Astrocyte of the cerebellum (primary cell): ENCODE measurements at regions not wholly inside any gene's neighbourhood (a gene's known extent, or its start where the extent isn't known, plus 50 kb on each side); places are given as distances from the start of the nearest gene placed in this dataset.

Experiments
- DNase-seq: peaks from one replicate; pipeline ENCODE4 v3.0.0-alpha.2; 2011; ENCODE audit warnings: low read depth
- H3K4me3 ChIP-seq: 2 replicates; pipeline ENCODE4 v1.5.1; 2011; ENCODE audit warnings: mild to moderate bottlenecking, low read depth, low read length, moderate library complexity
- in situ Hi-C: cut with HindIII; loops from 2 replicates; pipeline ENCODE4 v1.10.0; 2017; ENCODE audit warnings: low sequenced_read_pairs
- TF ChIP-seq, protein P1 (sequence below): IDR thresholded peaks from 2 replicates; pipeline ENCODE4 v1.5.1; 2012; ENCODE audit warnings: low read length, low read depth, moderate library complexity, mild to moderate bottlenecking; ENCODE audit errors: missing control alignments

DNA sequence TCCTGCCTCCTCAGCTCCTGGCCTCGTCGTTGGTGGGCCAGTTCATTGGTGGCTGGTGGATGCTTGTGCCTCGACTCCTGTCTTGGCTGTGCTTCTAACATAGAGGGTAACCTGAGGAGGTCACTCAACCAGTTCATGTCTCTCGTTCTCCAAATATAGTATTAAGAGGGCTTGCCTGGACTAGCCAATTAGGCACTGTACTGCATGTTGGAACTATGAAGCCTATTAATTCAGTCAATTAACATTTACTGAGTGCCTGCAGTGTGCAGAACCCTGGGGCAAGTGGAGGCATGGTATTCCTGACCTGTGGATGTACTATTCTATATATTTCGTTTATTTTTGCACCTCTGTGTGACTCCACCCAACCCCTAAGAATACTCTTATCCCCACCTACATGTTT, 89.9 kb upstream of the PELI1 start:
- no peak overlapping the region for H3K4me3 ChIP-seq
- TF ChIP-seq, protein P1, sequence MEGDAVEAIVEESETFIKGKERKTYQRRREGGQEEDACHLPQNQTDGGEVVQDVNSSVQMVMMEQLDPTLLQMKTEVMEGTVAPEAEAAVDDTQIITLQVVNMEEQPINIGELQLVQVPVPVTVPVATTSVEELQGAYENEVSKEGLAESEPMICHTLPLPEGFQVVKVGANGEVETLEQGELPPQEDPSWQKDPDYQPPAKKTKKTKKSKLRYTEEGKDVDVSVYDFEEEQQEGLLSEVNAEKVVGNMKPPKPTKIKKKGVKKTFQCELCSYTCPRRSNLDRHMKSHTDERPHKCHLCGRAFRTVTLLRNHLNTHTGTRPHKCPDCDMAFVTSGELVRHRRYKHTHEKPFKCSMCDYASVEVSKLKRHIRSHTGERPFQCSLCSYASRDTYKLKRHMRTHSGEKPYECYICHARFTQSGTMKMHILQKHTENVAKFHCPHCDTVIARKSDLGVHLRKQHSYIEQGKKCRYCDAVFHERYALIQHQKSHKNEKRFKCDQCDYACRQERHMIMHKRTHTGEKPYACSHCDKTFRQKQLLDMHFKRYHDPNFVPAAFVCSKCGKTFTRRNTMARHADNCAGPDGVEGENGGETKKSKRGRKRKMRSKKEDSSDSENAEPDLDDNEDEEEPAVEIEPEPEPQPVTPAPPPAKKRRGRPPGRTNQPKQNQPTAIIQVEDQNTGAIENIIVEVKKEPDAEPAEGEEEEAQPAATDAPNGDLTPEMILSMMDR = no peak
- in situ Hi-C loops = no loop called here
- DNase-seq = no peak

DNA sequence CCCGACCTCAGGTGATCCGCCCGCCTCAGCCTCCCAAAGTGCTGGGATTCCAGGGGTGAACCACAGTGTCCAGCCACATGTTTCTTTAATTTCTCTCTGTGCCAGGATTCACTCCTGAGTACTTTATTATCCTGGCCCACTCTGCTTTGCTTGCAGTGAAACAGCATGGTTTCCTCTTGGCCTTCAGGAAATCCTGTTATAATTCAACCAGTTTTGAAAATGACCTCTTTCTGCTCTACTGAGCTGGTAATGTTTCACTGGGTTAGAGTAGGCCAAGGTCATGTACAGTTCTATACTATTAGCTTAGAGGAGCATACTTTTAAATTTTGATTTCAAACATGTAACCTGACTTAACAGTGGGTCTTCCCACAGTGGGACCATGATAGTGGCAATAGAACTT, 90.6 kb upstream of the PELI1 start:
- no peak overlapping the region for H3K4me3 ChIP-seq
- in situ Hi-C loops = no loop called here
- DNase-seq = no peak
- TF ChIP-seq, protein P1 = no peak

DNA sequence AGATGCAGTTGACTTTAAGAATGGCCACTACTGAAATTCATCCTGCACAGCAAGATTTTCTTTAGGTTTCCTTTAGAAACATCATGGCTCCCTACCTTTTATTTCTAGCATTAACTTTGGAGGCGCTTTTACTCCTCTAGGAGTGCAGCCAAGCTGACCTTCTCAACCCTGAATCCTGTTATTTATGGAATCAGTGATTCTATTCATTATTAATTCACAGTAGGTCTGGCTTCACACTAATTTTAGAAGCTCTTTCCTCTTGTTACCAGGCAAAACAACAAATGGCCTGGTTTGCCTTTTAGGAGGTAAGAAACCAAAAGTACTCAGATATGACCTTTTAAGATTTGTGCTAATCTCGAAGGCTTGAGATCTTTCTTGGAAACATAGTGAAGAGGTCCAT, 93.0 kb upstream of the PELI1 start:
- no peak overlapping the region for H3K4me3 ChIP-seq
- DNase-seq = no peak
- TF ChIP-seq, protein P1 = no peak
- in situ Hi-C loops = no loop called here

DNA sequence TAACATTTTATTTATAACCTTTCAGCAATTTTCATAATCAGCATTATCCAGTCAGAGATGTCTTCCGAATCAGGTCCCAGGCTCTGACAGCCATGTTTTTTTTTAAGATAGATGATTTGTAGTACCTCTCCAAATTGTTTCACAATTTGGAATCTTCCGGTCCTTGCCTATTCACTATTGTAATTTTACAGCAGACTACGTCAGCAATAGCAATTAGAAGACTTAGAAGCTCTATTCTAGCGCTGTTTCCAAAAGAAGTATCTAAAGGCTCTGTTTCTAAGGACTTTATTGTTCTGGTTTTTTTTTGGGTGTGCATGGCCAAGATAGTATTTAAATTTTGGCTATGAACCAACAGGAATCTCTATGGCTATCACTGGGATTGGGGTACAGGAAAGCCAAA, 94.6 kb upstream of the PELI1 start:
- in situ Hi-C loops = no loop called here
- TF ChIP-seq, protein P1 = no peak
- no peak for DNase-seq
- no peak overlapping the region for H3K4me3 ChIP-seq

DNA sequence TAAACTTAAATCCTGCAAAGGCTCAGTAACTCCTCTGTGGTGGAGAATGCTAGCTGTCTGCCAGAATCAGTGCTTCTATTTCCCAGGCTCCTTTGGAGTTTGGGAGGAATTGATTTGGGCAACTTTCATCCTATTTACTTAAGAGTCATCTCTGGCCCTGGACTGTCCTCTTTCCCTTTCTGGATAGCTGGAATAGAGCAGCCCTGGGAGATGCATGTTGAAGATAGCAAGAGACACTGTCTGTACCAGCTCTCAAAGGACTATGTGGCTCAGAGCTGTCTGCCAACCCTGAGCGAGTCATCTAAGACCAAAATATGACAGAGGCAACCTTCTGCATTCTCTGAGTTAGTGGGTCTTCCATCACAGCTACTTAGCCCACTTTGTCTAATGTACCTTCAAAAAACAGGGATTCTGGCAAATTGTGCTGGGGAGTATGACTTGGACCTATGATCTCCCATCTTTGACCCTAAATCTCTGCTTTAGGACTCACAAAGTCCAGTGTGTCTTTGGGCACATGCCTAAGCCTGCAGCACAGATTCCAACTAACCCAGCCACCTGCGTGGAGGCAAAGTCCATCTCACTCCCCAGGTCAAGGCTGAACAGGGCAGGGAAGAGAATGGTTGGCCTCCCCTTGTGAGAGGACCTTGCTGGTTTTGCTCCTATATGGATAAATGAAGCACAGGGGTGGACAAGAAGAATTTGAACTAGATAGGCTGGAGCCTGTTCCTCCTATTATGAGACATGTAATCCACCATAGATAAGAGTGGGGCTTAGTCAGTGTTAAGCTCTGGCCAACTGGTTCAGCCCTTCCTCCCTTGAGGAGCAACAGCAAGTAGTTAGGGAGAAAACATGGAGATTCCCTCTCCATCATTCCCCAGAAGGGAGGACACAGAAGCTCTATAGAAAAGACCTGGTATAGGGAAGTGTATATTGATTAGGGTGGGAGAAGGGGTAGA, 99.1 kb upstream of the PELI1 start:
- TF ChIP-seq, protein P1 = no peak
- in situ Hi-C loops = no loop called here

DNA sequence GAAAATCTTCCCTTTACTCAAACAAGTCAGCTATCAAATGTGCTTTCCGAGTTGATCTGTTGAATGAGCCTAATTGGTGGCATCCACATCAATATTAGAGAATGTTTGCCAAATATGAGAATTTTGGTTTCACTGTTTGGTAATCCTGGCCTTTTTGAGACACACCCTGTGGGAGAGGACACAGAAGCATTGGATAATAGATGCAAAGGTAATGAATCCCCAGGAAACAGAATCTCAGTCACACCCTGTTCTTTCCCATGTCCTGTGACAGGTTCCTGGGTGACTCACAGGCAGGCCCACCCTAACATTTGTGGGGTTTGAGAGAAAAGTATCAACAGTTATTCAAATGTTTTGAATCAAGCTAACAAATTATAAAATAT, 99.8 kb upstream of the PELI1 start:
- no peak overlapping the region for H3K4me3 ChIP-seq
- TF ChIP-seq, protein P1 = no peak
- DNase-seq = no peak
- in situ Hi-C loops = no loop called here

More for the DNA sequence above, 99.1 kb upstream of the PELI1 start:
- DNase-seq = no peak
- H3K4me3 ChIP-seq = no peak overlapping the region
